SK-N-SH treated with all-trans-retinoic acid at 6 μM for 48 hours (cell line): ENCODE measurements at regions not wholly inside any gene's neighbourhood (a gene's known extent, or its start where the extent isn't known, plus 50 kb on each side); places are given as distances from the start of the nearest gene placed in this dataset.

Source experiments
- ARNTL ChIP-seq: fragments of 450-650 bp; formaldehyde crosslinking; IDR thresholded peaks from 2 replicates; pipeline ENCODE4 v1.5.0; 2020; ENCODE audit warnings: low read depth, mild to moderate bottlenecking, moderate library complexity, borderline replicate concordance
- GLIS3 ChIP-seq: fragments of 250-450 bp; sonication (Bioruptor Pico); IDR thresholded peaks from 2 replicates; pipeline ENCODE4 v1.5.0; 2020; ENCODE audit warnings: mild to moderate bottlenecking, moderate library complexity
- TOX ChIP-seq: fragments of 250-450 bp; sonication (Bioruptor Pico); IDR thresholded peaks from 2 replicates; pipeline ENCODE4 v1.8.0; 2021; ENCODE audit warnings: mild to moderate bottlenecking, moderate library complexity, borderline replicate concordance
- ZNF565 ChIP-seq: fragments of 450-650 bp; formaldehyde crosslinking; conservative IDR thresholded peaks from 2 replicates; pipeline ENCODE4 v1.5.0; 2020; ENCODE audit warnings: low read depth, mild to moderate bottlenecking, moderate library complexity
- TF ChIP-seq, protein P1 (sequence below): fragments of 250-450 bp; sonication (Bioruptor Pico); IDR thresholded peaks from 2 replicates; pipeline ENCODE4 v1.5.1; 2020; ENCODE audit warnings: low read depth, mild to moderate bottlenecking, moderate library complexity

DNA sequence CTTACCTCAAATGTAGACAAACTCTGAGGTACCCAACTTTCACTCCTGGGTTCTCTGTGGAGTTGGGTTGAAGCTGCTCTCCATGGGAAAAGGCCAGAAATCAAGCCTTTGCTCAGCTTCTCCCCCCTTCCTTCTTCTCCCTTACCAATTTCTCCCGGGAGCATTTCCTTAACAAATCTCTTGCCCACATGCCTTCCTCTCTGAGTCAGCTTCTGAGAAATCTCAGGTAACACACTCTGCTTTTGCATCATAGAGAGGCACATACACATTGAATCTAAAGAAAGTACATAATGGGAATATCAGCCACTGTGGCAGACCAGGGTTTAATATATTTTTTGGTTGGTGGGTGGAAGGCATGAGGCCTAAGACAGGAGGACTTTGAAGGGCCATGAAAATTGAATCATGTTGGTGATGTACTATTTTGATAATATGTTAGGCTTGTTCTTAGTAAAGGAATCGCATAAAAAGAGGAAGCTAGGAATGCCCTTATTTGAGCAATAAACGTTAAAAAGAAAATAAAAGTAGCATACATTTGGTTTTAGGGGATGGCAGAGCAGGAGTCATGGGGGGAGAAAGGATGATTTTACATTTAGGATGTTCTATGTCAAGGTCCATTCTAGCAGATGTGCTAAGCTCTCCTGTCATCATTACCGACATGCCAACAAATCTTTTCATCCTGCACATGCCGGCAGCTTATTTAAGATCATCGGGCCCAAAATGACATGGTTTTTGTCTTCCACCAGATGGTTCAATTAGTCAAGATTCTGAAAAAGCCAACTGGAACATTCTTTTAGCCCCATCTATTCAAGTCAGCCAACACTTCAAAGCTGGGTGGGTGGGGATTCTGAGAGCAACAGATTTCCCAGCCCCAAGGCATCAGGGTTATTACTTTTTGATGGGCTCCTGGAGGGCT is 199.5 kb upstream of the CLINT1 start:
- no peak for TF ChIP-seq ARNTL
- no peak for TF ChIP-seq TOX (CRISPR knock-in tag)
- TF ChIP-seq GLIS3 (CRISPR knock-in tag) = no peak
- no peak for TF ChIP-seq ZNF565 (CRISPR knock-in tag)
- TF ChIP-seq, protein P1, sequence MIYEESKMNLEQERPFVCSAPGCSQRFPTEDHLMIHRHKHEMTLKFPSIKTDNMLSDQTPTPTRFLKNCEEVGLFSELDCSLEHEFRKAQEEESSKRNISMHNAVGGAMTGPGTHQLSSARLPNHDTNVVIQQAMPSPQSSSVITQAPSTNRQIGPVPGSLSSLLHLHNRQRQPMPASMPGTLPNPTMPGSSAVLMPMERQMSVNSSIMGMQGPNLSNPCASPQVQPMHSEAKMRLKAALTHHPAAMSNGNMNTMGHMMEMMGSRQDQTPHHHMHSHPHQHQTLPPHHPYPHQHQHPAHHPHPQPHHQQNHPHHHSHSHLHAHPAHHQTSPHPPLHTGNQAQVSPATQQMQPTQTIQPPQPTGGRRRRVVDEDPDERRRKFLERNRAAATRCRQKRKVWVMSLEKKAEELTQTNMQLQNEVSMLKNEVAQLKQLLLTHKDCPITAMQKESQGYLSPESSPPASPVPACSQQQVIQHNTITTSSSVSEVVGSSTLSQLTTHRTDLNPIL (CRISPR knock-in tag) = no peak
